ENCODE measurements at regions not wholly inside any gene's neighbourhood (a gene's known extent, or its start where the extent isn't known, plus 50 kb on each side); places are given as distances from the start of the nearest gene placed in this dataset.
"Not testable (repeated sequence)": the region's sequence is repeated elsewhere in the genome, so short reads cannot be mapped to it uniquely, and the experiment has no call there.

DNA sequence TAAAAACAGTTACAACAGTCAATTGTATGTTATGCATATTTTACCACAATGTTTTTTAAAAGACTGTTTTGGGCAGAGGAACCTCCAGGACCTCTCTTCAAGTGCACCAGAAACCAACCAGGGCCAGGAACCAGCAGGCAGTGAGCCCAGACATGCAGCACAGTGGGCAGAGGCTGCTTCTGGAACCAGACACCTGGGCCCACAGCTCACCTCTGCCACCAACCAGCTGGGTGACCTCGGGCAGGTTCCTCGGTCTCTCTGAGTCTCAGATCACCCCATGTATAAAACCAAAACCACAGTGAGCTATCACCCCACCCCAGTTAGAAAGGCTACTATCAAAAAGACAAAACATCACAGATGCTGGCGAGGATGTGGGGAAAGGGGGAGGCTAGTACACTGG is 161.0 kb downstream of the C16orf95 start:
- H4K20me1 ChIP-seq (ENCODE audit: insufficient read depth, low read length) = no peaks in the 10 kb centered on the region
- BruUV-seq (replicated peaks) = no TSS peak
- no peaks in the 10 kb centered on the region for H3K36me3 ChIP-seq (ENCODE audit: insufficient read depth, low read length)
- H3K9me2 ChIP-seq (ENCODE audit: insufficient read depth, low read length) = no peaks in the 10 kb centered on the region
- no peaks in the 10 kb centered on the region for H3K4me1 ChIP-seq (ENCODE audit: insufficient read depth, low read length, poor library complexity, severe bottlenecking)
- DNase-seq (ENCODE audit: low spot score) = no peak
- no peak for TF ChIP-seq EZH2phosphoT487 (IDR thresholded peaks at IDR 0.05; ENCODE audit: borderline replicate concordance, low read depth, low read length)
- TF ChIP-seq, protein P1, sequence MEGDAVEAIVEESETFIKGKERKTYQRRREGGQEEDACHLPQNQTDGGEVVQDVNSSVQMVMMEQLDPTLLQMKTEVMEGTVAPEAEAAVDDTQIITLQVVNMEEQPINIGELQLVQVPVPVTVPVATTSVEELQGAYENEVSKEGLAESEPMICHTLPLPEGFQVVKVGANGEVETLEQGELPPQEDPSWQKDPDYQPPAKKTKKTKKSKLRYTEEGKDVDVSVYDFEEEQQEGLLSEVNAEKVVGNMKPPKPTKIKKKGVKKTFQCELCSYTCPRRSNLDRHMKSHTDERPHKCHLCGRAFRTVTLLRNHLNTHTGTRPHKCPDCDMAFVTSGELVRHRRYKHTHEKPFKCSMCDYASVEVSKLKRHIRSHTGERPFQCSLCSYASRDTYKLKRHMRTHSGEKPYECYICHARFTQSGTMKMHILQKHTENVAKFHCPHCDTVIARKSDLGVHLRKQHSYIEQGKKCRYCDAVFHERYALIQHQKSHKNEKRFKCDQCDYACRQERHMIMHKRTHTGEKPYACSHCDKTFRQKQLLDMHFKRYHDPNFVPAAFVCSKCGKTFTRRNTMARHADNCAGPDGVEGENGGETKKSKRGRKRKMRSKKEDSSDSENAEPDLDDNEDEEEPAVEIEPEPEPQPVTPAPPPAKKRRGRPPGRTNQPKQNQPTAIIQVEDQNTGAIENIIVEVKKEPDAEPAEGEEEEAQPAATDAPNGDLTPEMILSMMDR (conservative IDR thresholded peaks at IDR 0.05; ENCODE audit: low read length) = no peak
- H3K4me3 ChIP-seq (ENCODE audit: low read depth, low read length, poor library complexity, severe bottlenecking) = no peak overlapping the region
- no peak overlapping the region for H3K27ac ChIP-seq (ENCODE audit: low read depth, low read length, poor library complexity, severe bottlenecking)
- no peak overlapping the region for H2AFZ ChIP-seq (ENCODE audit: low read length)
- ChIA-PET POLR2A (no interaction called here), CTCF (ENCODE audit: unreplicated experiment) (no interaction called here)
- no peaks in the 10 kb centered on the region for H3K79me2 ChIP-seq (ENCODE audit: insufficient read depth, low read depth, low read length)
- intact Hi-C loops (cut with micrococcal nuclease; ENCODE audit: unreplicated experiment) = no loop called here
- no peak overlapping the region for H3K4me2 ChIP-seq (ENCODE audit: low read length)
- H3K9me3 ChIP-seq (ENCODE audit: low read length) = no peaks in the 10 kb centered on the region

DNA sequence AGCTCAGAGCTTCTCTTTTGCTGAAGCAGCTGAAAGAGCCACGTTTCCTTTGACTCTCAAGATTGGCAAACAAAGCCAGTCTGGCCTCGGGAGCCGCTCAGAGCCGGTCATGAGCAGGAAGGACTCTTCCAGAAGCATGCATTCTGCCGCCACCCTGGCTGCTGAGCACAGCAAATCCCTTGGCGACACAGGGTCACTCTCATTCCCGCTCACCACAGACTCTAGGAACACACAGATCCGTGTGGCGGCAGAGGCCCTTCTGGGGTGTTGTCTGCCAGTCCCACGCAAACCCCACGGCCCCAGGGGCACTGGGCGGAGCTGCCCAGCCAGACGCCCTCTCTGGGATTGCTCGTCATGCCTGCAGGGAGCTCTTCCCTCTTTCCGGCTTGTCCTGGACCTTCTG is 157.0 kb downstream of the C16orf95 start:
- no peaks in the 10 kb centered on the region for H4K20me1 ChIP-seq (ENCODE audit: insufficient read depth, low read length)
- no peak for TF ChIP-seq EZH2phosphoT487 (IDR thresholded peaks at IDR 0.05; ENCODE audit: borderline replicate concordance, low read depth, low read length)
- TF ChIP-seq, protein P1 (conservative IDR thresholded peaks at IDR 0.05; ENCODE audit: low read length) = no peak

DNA sequence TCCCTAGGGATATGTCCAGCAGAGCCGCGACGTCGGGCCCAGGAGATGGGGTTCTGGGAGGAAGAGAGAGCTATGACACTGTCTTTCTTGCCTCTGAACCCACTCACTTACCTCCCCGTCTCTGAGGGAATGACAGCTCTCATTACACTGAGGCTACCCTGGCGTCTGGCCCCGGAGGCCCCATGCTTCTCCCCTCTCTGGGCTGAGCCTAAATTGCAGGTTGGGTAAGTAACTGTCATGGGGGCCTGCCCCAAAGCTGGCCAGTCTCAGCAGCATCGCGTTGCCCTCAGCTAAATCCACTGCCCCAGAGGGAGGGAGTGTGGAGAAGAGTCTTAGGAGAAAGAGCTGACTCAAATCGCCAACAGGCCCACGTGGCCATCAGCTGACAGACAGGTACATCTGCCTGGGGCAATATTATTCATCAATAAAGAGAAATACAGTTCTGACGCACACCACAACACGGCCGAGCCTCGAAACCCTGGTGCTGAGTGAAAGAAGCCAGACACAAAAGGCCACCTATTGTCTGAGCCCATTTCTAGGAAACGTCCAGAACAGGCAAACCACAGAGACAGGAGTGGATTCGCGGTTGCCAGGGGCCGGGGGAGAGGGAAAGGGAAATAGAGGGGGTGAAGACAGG is 156.4 kb downstream of the C16orf95 start:
- POLR2A ChIA-PET = no interaction called here
- CTCF ChIA-PET (ENCODE audit: unreplicated experiment) = no interaction called here
- no TSS peak for BruUV-seq (replicated peaks)
- intact Hi-C loops (cut with micrococcal nuclease; ENCODE audit: unreplicated experiment) = no loop called here
- H3K36me3 ChIP-seq (ENCODE audit: insufficient read depth, low read length) = no peaks in the 10 kb centered on the region
- H4K20me1 ChIP-seq (ENCODE audit: insufficient read depth, low read length) = no peaks in the 10 kb centered on the region
- no peaks in the 10 kb centered on the region for H3K79me2 ChIP-seq (ENCODE audit: insufficient read depth, low read depth, low read length)
- DNase-seq (ENCODE audit: low spot score) = no peak
- no peak overlapping the region for H2AFZ ChIP-seq (ENCODE audit: low read length)
- H3K4me2 ChIP-seq (ENCODE audit: low read length) = no peak overlapping the region
- no peaks in the 10 kb centered on the region for H3K4me1 ChIP-seq (ENCODE audit: insufficient read depth, low read length, poor library complexity, severe bottlenecking)
- H3K9me2 ChIP-seq (ENCODE audit: insufficient read depth, low read length) = no peaks in the 10 kb centered on the region
- no peak overlapping the region for H3K4me3 ChIP-seq (ENCODE audit: low read depth, low read length, poor library complexity, severe bottlenecking)
- no peak overlapping the region for H3K27ac ChIP-seq (ENCODE audit: low read depth, low read length, poor library complexity, severe bottlenecking)
- TF ChIP-seq, protein P1 (conservative IDR thresholded peaks at IDR 0.05; ENCODE audit: low read length) = no peak
- TF ChIP-seq EZH2phosphoT487 (IDR thresholded peaks at IDR 0.05; ENCODE audit: borderline replicate concordance, low read depth, low read length) = no peak
- H3K9me3 ChIP-seq (ENCODE audit: low read length) = no peaks in the 10 kb centered on the region

More for the DNA sequence above, 157.0 kb downstream of the C16orf95 start:
- Histone ChIP-seq H3K9me2 (ENCODE audit: insufficient read depth, low read length) (no peaks in the 10 kb centered on the region), H3K4me3 (ENCODE audit: low read depth, low read length, poor library complexity, severe bottlenecking) (no peak overlapping the region), H3K36me3 (ENCODE audit: insufficient read depth, low read length) (no peaks in the 10 kb centered on the region), H3K9me3 (ENCODE audit: low read length) (no peaks in the 10 kb centered on the region), H3K4me2 (ENCODE audit: low read length) (no peak overlapping the region), H3K4me1 (ENCODE audit: insufficient read depth, low read length, poor library complexity, severe bottlenecking) (no peaks in the 10 kb centered on the region), H3K79me2 (ENCODE audit: insufficient read depth, low read depth, low read length) (no peaks in the 10 kb centered on the region), H3K27ac (ENCODE audit: low read depth, low read length, poor library complexity, severe bottlenecking) (no peak overlapping the region), H2AFZ (ENCODE audit: low read length) (no peak overlapping the region)
- ChIA-PET CTCF (ENCODE audit: unreplicated experiment) (no interaction called here), POLR2A (no interaction called here)
- no peak for DNase-seq (ENCODE audit: low spot score)
- intact Hi-C loops (cut with micrococcal nuclease; ENCODE audit: unreplicated experiment) = no loop called here
- no TSS peak for BruUV-seq (replicated peaks)

DNA sequence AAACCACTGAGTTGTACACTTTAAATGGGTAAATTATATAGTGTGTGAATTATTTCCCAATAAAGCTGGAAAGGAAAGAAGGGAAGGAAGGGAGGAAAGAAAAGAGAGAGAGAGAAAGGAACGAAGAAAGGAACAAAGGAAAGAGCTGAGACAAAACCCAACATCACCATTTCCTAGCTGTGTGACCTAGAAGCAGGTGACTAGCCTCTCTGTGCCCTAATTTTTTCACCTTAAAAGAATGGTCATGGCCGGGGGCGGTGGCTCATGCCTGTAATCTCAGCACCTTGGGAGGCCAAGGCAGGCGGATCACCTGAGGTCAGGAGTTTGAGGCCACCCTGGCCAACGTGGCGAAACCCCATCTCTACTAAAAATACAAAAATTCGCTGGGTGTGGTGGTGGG is 155.8 kb downstream of the C16orf95 start:
- H3K9me2 ChIP-seq (ENCODE audit: insufficient read depth, low read length); H2AFZ ChIP-seq (ENCODE audit: low read length); H3K9me3 ChIP-seq (ENCODE audit: low read length); H3K4me3 ChIP-seq (ENCODE audit: low read depth, low read length, poor library complexity, severe bottlenecking); DNase-seq (ENCODE audit: low spot score); H3K79me2 ChIP-seq (ENCODE audit: insufficient read depth, low read depth, low read length); H3K4me2 ChIP-seq (ENCODE audit: low read length); intact Hi-C loops (cut with micrococcal nuclease; ENCODE audit: unreplicated experiment); CTCF ChIA-PET (ENCODE audit: unreplicated experiment); BruUV-seq (replicated peaks); H3K4me1 ChIP-seq (ENCODE audit: insufficient read depth, low read length, poor library complexity, severe bottlenecking); H3K36me3 ChIP-seq (ENCODE audit: insufficient read depth, low read length); H4K20me1 ChIP-seq (ENCODE audit: insufficient read depth, low read length); H3K27ac ChIP-seq (ENCODE audit: low read depth, low read length, poor library complexity, severe bottlenecking): not testable (repeated sequence)
- POLR2A ChIA-PET = interaction anchor here (0.6 kb wide), 1 partner anchor 714 kb away, joined by 3 read pairs; no protein-coding TSS in a partner anchor

All from OCI-LY7 (cell line).